Loucy (cell line): ENCODE measurements at regions not wholly inside any gene's neighbourhood (a gene's known extent, or its start where the extent isn't known, plus 50 kb on each side); places are given as distances from the start of the nearest gene placed in this dataset.

ENCODE experiments used
- H2AFZ ChIP-seq: fragments of 200-600 bp; sonication (generic); 2 replicates; pipeline ENCODE4 v1.6.0; 2016; ENCODE audit warnings: antibody characterized with exemption, mild to moderate bottlenecking, low read length, moderate library complexity
- H3F3A ChIP-seq: fragments of 200-600 bp; 2 replicates; pipeline ENCODE4 v1.6.0; 2016; ENCODE audit warnings: antibody characterized with exemption, low read depth, mild to moderate bottlenecking
- H3K27me3 ChIP-seq: fragments of 200-600 bp; sonication (generic); 2 replicates; pipeline ENCODE4 v1.6.1; 2014; ENCODE audit warnings: low read length, mild to moderate bottlenecking; ENCODE audit not compliant: insufficient read depth, poor library complexity, severe bottlenecking
- H3K36me3 ChIP-seq: fragments of 200-600 bp; sonication (generic); 2 replicates; pipeline ENCODE4 v1.6.1; 2016; ENCODE audit warnings: low read length; ENCODE audit not compliant: insufficient read depth
- H3K4me1 ChIP-seq: fragments of 200-600 bp; sonication (generic); 2 replicates; pipeline ENCODE4 v1.5.1; 2014; ENCODE audit warnings: low read length, mild to moderate bottlenecking; ENCODE audit not compliant: insufficient read depth, poor library complexity, severe bottlenecking
- H3K4me2 ChIP-seq: fragments of 200-600 bp; sonication (generic); 2 replicates; pipeline ENCODE4 v1.6.0; 2014; ENCODE audit warnings: antibody characterized with exemption, low read length, low read depth, mild to moderate bottlenecking; ENCODE audit not compliant: poor library complexity, severe bottlenecking
- H3K4me3 ChIP-seq: fragments of 200-600 bp; sonication (generic); 2 replicates; pipeline ENCODE4 v1.5.1; 2014; ENCODE audit warnings: low read length, mild to moderate bottlenecking, mixed read lengths; ENCODE audit not compliant: poor library complexity, severe bottlenecking
- H3K79me2 ChIP-seq: fragments of 200-600 bp; sonication (generic); 2 replicates; pipeline ENCODE4 v1.6.1; 2014; ENCODE audit warnings: low read length; ENCODE audit not compliant: insufficient read depth
- H3K9ac ChIP-seq: fragments of 200-600 bp; sonication (generic); 2 replicates; pipeline ENCODE4 v1.6.0; 2014; ENCODE audit warnings: mild to moderate bottlenecking, low read depth, low read length, moderate library complexity; ENCODE audit not compliant: poor library complexity, severe bottlenecking
- H3K9me2 ChIP-seq: fragments of 200-600 bp; sonication (generic); replicated peaks from 2 replicates; pipeline ENCODE4 v1.6.1; 2016; ENCODE audit warnings: low read depth, low read length, mixed read lengths
- H3K9me3 ChIP-seq: fragments of 200-600 bp; sonication (generic); 2 replicates; pipeline ENCODE4 v1.6.1; 2014; ENCODE audit warnings: mild to moderate bottlenecking, antibody characterized with exemption, low read length, low read depth; ENCODE audit not compliant: insufficient read depth
- H4K20me1 ChIP-seq: fragments of 200-600 bp; sonication (generic); 2 replicates; pipeline ENCODE4 v1.6.0; 2014; ENCODE audit warnings: antibody characterized with exemption, low read length, mild to moderate bottlenecking; ENCODE audit not compliant: insufficient read depth, poor library complexity, severe bottlenecking
- EZH2phosphoT487 ChIP-seq: fragments of 200-600 bp; IDR thresholded peaks from 2 replicates; pipeline ENCODE4 v1.6.1; 2018; ENCODE audit warnings: antibody characterized with exemption, mild to moderate bottlenecking, moderate library complexity, borderline replicate concordance
- TF ChIP-seq, protein P1 (sequence below): fragments of 200-600 bp; sonication (generic); conservative IDR thresholded peaks from 2 replicates; pipeline ENCODE4 v1.5.1; 2014; ENCODE audit warnings: mild to moderate bottlenecking, antibody characterized with exemption, low read length

- H2AFZ ChIP-seq = no peak overlapping the region
- no peaks in the 10 kb centered on the region for H3K79me2 ChIP-seq
- no peaks in the 10 kb centered on the region for H3K9me2 ChIP-seq
- H3K4me2 ChIP-seq = no peak overlapping the region
- H3K36me3 ChIP-seq = no peaks in the 10 kb centered on the region
- H4K20me1 ChIP-seq = no peaks in the 10 kb centered on the region
- H3F3A ChIP-seq = no peaks in the 10 kb centered on the region
- H3K4me1 ChIP-seq = peaks cover 5% of the 10 kb centered on the region
- H3K9ac ChIP-seq = no peak overlapping the region
- TF ChIP-seq EZH2phosphoT487 = no peak
- TF ChIP-seq, protein P1, sequence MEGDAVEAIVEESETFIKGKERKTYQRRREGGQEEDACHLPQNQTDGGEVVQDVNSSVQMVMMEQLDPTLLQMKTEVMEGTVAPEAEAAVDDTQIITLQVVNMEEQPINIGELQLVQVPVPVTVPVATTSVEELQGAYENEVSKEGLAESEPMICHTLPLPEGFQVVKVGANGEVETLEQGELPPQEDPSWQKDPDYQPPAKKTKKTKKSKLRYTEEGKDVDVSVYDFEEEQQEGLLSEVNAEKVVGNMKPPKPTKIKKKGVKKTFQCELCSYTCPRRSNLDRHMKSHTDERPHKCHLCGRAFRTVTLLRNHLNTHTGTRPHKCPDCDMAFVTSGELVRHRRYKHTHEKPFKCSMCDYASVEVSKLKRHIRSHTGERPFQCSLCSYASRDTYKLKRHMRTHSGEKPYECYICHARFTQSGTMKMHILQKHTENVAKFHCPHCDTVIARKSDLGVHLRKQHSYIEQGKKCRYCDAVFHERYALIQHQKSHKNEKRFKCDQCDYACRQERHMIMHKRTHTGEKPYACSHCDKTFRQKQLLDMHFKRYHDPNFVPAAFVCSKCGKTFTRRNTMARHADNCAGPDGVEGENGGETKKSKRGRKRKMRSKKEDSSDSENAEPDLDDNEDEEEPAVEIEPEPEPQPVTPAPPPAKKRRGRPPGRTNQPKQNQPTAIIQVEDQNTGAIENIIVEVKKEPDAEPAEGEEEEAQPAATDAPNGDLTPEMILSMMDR = no peak
- no peaks in the 10 kb centered on the region for H3K27me3 ChIP-seq
- no peaks in the 10 kb centered on the region for H3K9me3 ChIP-seq
- no peak overlapping the region for H3K4me3 ChIP-seq
Measured at GRCh38 chr18:45480219-45481015, 134.9 kb upstream of the SLC14A2 start.

GRCh38 chr18:45481821-45482220 lies 133.5 kb upstream of the SLC14A2 start:
- no peak overlapping the region for H3K4me3 ChIP-seq
- no peak overlapping the region for H3K9ac ChIP-seq
- no peaks in the 10 kb centered on the region for H3K9me2 ChIP-seq
- H3K36me3 ChIP-seq = no peaks in the 10 kb centered on the region
- H3K9me3 ChIP-seq = no peaks in the 10 kb centered on the region
- peaks cover 5% of the 10 kb centered on the region for H3K4me1 ChIP-seq
- no peaks in the 10 kb centered on the region for H4K20me1 ChIP-seq
- H2AFZ ChIP-seq = peak overlapping the region; percentile 38; the same call in 1 of the 2 replicates
- H3K27me3 ChIP-seq = no peaks in the 10 kb centered on the region
- H3K4me2 ChIP-seq = no peak overlapping the region
- no peaks in the 10 kb centered on the region for H3F3A ChIP-seq
- TF ChIP-seq EZH2phosphoT487 = no peak
- TF ChIP-seq, protein P1 = no peak
- H3K79me2 ChIP-seq = no peaks in the 10 kb centered on the region

GRCh38 chr18:45482286-45482685 lies 133.0 kb upstream of the SLC14A2 start:
- H3K9me3 ChIP-seq = no peaks in the 10 kb centered on the region
- TF ChIP-seq, protein P1 = no peak
- H3K36me3 ChIP-seq = no peaks in the 10 kb centered on the region
- H3F3A ChIP-seq = no peaks in the 10 kb centered on the region
- H3K4me1 ChIP-seq = peaks cover 5% of the 10 kb centered on the region
- no peak overlapping the region for H3K9ac ChIP-seq
- H3K79me2 ChIP-seq = no peaks in the 10 kb centered on the region
- H3K27me3 ChIP-seq = no peaks in the 10 kb centered on the region
- no peak overlapping the region for H2AFZ ChIP-seq
- H3K9me2 ChIP-seq = no peaks in the 10 kb centered on the region
- H4K20me1 ChIP-seq = no peaks in the 10 kb centered on the region
- no peak overlapping the region for H3K4me2 ChIP-seq
- no peak overlapping the region for H3K4me3 ChIP-seq
